SK-N-SH (cell line): ENCODE measurements at regions not wholly inside any gene's neighbourhood (a gene's known extent, or its start where the extent isn't known, plus 50 kb on each side); places are given as distances from the start of the nearest gene placed in this dataset.
"Not testable (repeated sequence)": the region's sequence is repeated elsewhere in the genome, so short reads cannot be mapped to it uniquely, and the experiment has no call there.

Source experiments
- CTCF ChIA-PET: fragments of 300-600, 350-600 bp; formaldehyde crosslinking; extraction: SDS; loops from one replicate; lab custom pipeline; 2021; lab: Yijun Ruan, JAX
- POLR2A ChIA-PET: fragments of 350-600 bp; sonication (Branson Sonifier 250); formaldehyde crosslinking; extraction: SDS; loops from one replicate; lab custom pipeline; 2020; ENCODE audit warnings: antibody characterized with exemption, inconsistent platforms; lab: Yijun Ruan, JAX
- DNase-seq: peaks from one replicate; pipeline ENCODE4 v3.0.0; 2012
- H2AFZ ChIP-seq: fragments of 200-600 bp; sonication (generic); 2 replicates; pipeline ENCODE4 v1.8.1; 2016; ENCODE audit warnings: antibody characterized with exemption, mild to moderate bottlenecking, low read depth
- H3F3A ChIP-seq: fragments of 200-600 bp; sonication (generic); replicated peaks from 2 replicates; pipeline ENCODE3; 2016; ENCODE audit warnings: antibody characterized with exemption, mild to moderate bottlenecking; ENCODE audit not compliant: insufficient read depth
- H3K27ac ChIP-seq, 2 experiments: fragments of 200-500 bp in 1 of 2; fragments of 200-600 bp in 1 of 2; sonication (Bioruptor generic) in 1 of 2; sonication (generic), shearing (Covaris generic) in 1 of 2; 2 replicates each; pipeline versions ENCODE4 v1.5.1 to v1.6.1; 2014 to 2016; ENCODE audit warnings: low read depth in 2 of 2, inconsistent platforms in 1 of 2, low read length in 1 of 2, mild to moderate bottlenecking in 1 of 2, mixed read lengths in 1 of 2
- H3K27me3 ChIP-seq: fragments of 200-600 bp; sonication (generic), shearing (Covaris generic); 2 replicates; pipeline ENCODE4 v1.6.1; 2016; ENCODE audit warnings: mixed run types; ENCODE audit not compliant: insufficient read depth
- H3K36me3 ChIP-seq, 2 experiments: fragments of 200-500 bp in 1 of 2; fragments of 200-600 bp in 1 of 2; sonication (Bioruptor generic) in 1 of 2; sonication (generic) in 1 of 2; replicated peaks in 1 of 2; 2 replicates each; pipeline versions ENCODE3 to v1.5.1; 2014 to 2016; ENCODE audit warnings: low read length in 1 of 2, mild to moderate bottlenecking in 1 of 2; ENCODE audit not compliant: insufficient read depth in 2 of 2, control insufficient read depth in 1 of 2
- H3K4me1 ChIP-seq, 2 experiments: fragments of 200-500 bp in 1 of 2; fragments of 200-600 bp in 1 of 2; sonication (Bioruptor generic) in 1 of 2; sonication (generic), shearing (Covaris generic) in 1 of 2; 2 replicates each; pipeline versions ENCODE4 v1.5.1 to v1.6.1; 2014 to 2016; ENCODE audit warnings: low read depth in 1 of 2, low read length in 1 of 2, mixed run types in 1 of 2; ENCODE audit not compliant: insufficient read depth in 2 of 2, control insufficient read depth in 1 of 2
- H3K4me2 ChIP-seq: fragments of 200-600 bp; sonication (generic), shearing (Covaris generic); 2 replicates; pipeline ENCODE4 v1.6.1; 2017; ENCODE audit warnings: mixed run types
- H3K4me3 ChIP-seq, 2 experiments: fragments of 200-500 bp in 1 of 2; fragments of 200-600 bp in 1 of 2; sonication (Bioruptor generic) in 1 of 2; sonication (generic), shearing (Covaris generic) in 1 of 2; 2 replicates each; pipeline versions ENCODE4 v1.5.1 to v1.8.1; 2014 to 2016; ENCODE audit warnings: low read depth in 2 of 2, inconsistent platforms in 1 of 2, low read length in 1 of 2, mild to moderate bottlenecking in 1 of 2, mixed read lengths in 1 of 2, moderate library complexity in 1 of 2
- H3K79me2 ChIP-seq: fragments of 200-600 bp; sonication (generic); 2 replicates; pipeline ENCODE4 v1.8.1; 2017; ENCODE audit warnings: mild to moderate bottlenecking; ENCODE audit not compliant: insufficient read depth
- H3K9ac ChIP-seq: fragments of 200-600 bp; sonication (generic); 2 replicates; pipeline ENCODE4 v1.6.1; 2017; ENCODE audit warnings: mixed run types
- H3K9me2 ChIP-seq: fragments of 200-600 bp; sonication (generic); 2 replicates; pipeline ENCODE4 v1.6.1; 2017; ENCODE audit warnings: mixed run types
- H3K9me3 ChIP-seq: fragments of 200-600 bp; sonication (generic); 2 replicates; pipeline ENCODE4 v1.6.1; 2017; ENCODE audit warnings: mixed run types, mild to moderate bottlenecking, moderate library complexity
- H4K20me1 ChIP-seq: fragments of 200-600 bp; sonication (generic); 2 replicates; pipeline ENCODE4 v1.6.1; 2017; ENCODE audit warnings: mild to moderate bottlenecking, mixed run types; ENCODE audit not compliant: insufficient read depth
- CHD2 ChIP-seq: fragments of 150-350 bp; IDR thresholded peaks from 2 replicates; pipeline ENCODE4 v1.6.1; 2018; ENCODE audit warnings: low read length; ENCODE audit not compliant: partially characterized antibody
- ELF1 ChIP-seq: IDR thresholded peaks from 2 replicates; pipeline ENCODE4 v1.4.0; 2012
- EP300 ChIP-seq, 2 experiments: IDR thresholded peaks; 2 replicates each; pipeline versions ENCODE4 v1.4.0 to v1.6.1; 2012; ENCODE audit warnings: borderline replicate concordance in 1 of 2, low read depth in 1 of 2, low read length in 1 of 2
- GABPA ChIP-seq: IDR thresholded peaks from 2 replicates; pipeline ENCODE4 v1.4.0; 2012; ENCODE audit warnings: low read depth, mild to moderate bottlenecking
- GATA2 ChIP-seq: sonication (generic); formaldehyde crosslinking; IDR thresholded peaks from 2 replicates; pipeline ENCODE4 v1.5.0; 2020; ENCODE audit warnings: mild to moderate bottlenecking, missing genetic modification reagents
- JUND ChIP-seq: IDR thresholded peaks from 2 replicates; pipeline ENCODE4 v1.4.0; 2012
- NFIC ChIP-seq: IDR thresholded peaks from 2 replicates; pipeline ENCODE4 v1.4.0; 2012; ENCODE audit warnings: borderline replicate concordance
- POLR2AphosphoS5 ChIP-seq: IDR thresholded peaks from 2 replicates; pipeline ENCODE4 v1.6.1; 2012; ENCODE audit warnings: low read depth, low read length
- REST ChIP-seq: IDR thresholded peaks from 2 replicates; pipeline ENCODE4 v1.6.1; 2012; ENCODE audit warnings: mild to moderate bottlenecking, low read depth, low read length, moderate library complexity
- TAF1 ChIP-seq: IDR thresholded peaks from 2 replicates; pipeline ENCODE4 v1.6.1; 2012; ENCODE audit warnings: low read depth, mild to moderate bottlenecking, low read length, moderate library complexity, borderline replicate concordance
- YY1 ChIP-seq: IDR thresholded peaks from 2 replicates; pipeline ENCODE4 v1.4.0; 2012; ENCODE audit warnings: low read depth, mild to moderate bottlenecking
- WGBS: methylation state at CpG from one replicate; pipeline ENCODE4 v1.1.6; 2017; ENCODE audit warnings: low lambda C conversion rate; 5-methylcytosine and 5-hydroxymethylcytosine counted together

GRCh38 chr3:13137941-13138832 is 65.0 kb upstream of the IQSEC1 start:
- WGBS = 58% methylated on average over 6 of the region's 18 CpGs
- no peak for DNase-seq
- CTCF ChIA-PET = interaction anchor here (0.8 to 1.1 kb wide), 3 partner anchors 37 to 1078 kb away, joined by 3 to 4 read pairs (median 3); no protein-coding TSS in a partner anchor
- no peak for TF ChIP-seq POLR2AphosphoS5
- TF ChIP-seq ELF1 = no peak
- TF ChIP-seq YY1 = no peak
- no peak for TF ChIP-seq CHD2
- TF ChIP-seq EP300 (IDR thresholded peaks at IDR 0.05; ENCODE audit: borderline replicate concordance in 1 of 2, low read depth in 1 of 2, low read length in 1 of 2) = no peak
- TF ChIP-seq REST = no peak
- TF ChIP-seq NFIC = no peak
- TF ChIP-seq TAF1 = no peak
- TF ChIP-seq JUND = no peak
- TF ChIP-seq GATA2 (CRISPR knock-in tag) = no peak
- no peak for TF ChIP-seq GABPA
- Histone ChIP-seq H3K9me3 (no peaks in the 10 kb centered on the region), H3K36me3 (no peaks in the 10 kb centered on the region), H3K27ac (no peak overlapping the region), H3K4me3 (no peak overlapping the region), H2AFZ (no peak overlapping the region), H3K79me2 (no peaks in the 10 kb centered on the region), H3K27me3 (no peaks in the 10 kb centered on the region), H3K9ac (no peak overlapping the region), H3K9me2 (no peaks in the 10 kb centered on the region), H3K4me1 (no peaks in the 10 kb centered on the region; a peak in 1 of 4 replicates), H3K4me2 (no peak overlapping the region), H4K20me1 (no peaks in the 10 kb centered on the region), H3F3A (no peaks in the 10 kb centered on the region)
- POLR2A ChIA-PET = no interaction called here

- CTCF ChIA-PET = interaction anchor here (0.6 kb wide), 1 partner anchor 19 kb away, joined by 3 read pairs; no protein-coding TSS in a partner anchor
- H3F3A ChIP-seq, H3K36me3 ChIP-seq, H3K4me1 ChIP-seq, H3K27me3 ChIP-seq, H3K9ac ChIP-seq, H3K4me2 ChIP-seq, H3K9me2 ChIP-seq, H3K4me3 ChIP-seq, H4K20me1 ChIP-seq, H3K9me3 ChIP-seq, H3K79me2 ChIP-seq, DNase-seq, POLR2A ChIA-PET, H3K27ac ChIP-seq, H2AFZ ChIP-seq: not testable (repeated sequence)
- 74% methylated on average over 6 of the region's 6 CpGs for WGBS
Observed at GRCh38 chr3:13136848-13137247, 63.6 kb upstream of the IQSEC1 start.
